ENCODE measurements at regions not wholly inside any gene's neighbourhood (a gene's known extent, or its start where the extent isn't known, plus 50 kb on each side); places are given as distances from the start of the nearest gene placed in this dataset.

GRCh38 chr6:21751608-21752007 is 158.1 kb downstream of the SOX4 start:
- Histone ChIP-seq H3K27me3 (ENCODE audit: insufficient read depth, low read length, poor library complexity, severe bottlenecking) (no peaks in the 10 kb centered on the region), H2AFZ (ENCODE audit: low read length) (no peak overlapping the region), H3F3A (ENCODE audit: low read depth) (peaks cover 9% of the 10 kb centered on the region; the same call in 1 of the 2 replicates), H3K4me3 (ENCODE audit: low read length, poor library complexity, severe bottlenecking) (no peak overlapping the region), H3K9me3 (ENCODE audit: insufficient read depth, low read depth, low read length) (no peaks in the 10 kb centered on the region), H3K4me1 (ENCODE audit: insufficient read depth, low read length, poor library complexity, severe bottlenecking) (peaks cover 62% of the 10 kb centered on the region), H3K79me2 (ENCODE audit: insufficient read depth, low read length) (peaks cover 100% of the 10 kb centered on the region), H4K20me1 (ENCODE audit: insufficient read depth, low read length, poor library complexity, severe bottlenecking) (peaks cover 96% of the 10 kb centered on the region), H3K9ac (ENCODE audit: low read depth, low read length, poor library complexity, severe bottlenecking) (no peak overlapping the region), H3K36me3 (ENCODE audit: insufficient read depth, low read length) (peaks cover 68% of the 10 kb centered on the region), H3K4me2 (ENCODE audit: low read depth, low read length, poor library complexity, severe bottlenecking) (peak overlapping the region; percentile 33), H3K9me2 (replicated peaks; ENCODE audit: low read depth, low read length) (no peaks in the 10 kb centered on the region)
- TF ChIP-seq CTCF (conservative IDR thresholded peaks at IDR 0.05; ENCODE audit: low read length) (no peak), EZH2phosphoT487 (IDR thresholded peaks at IDR 0.05; ENCODE audit: borderline replicate concordance) (no peak)

GRCh38 chr6:21752054-21752811 is 158.7 kb downstream of the SOX4 start:
- Histone ChIP-seq H3K9me3 (ENCODE audit: insufficient read depth, low read depth, low read length) (no peaks in the 10 kb centered on the region), H3K36me3 (ENCODE audit: insufficient read depth, low read length) (peaks cover 68% of the 10 kb centered on the region), H3K27me3 (ENCODE audit: insufficient read depth, low read length, poor library complexity, severe bottlenecking) (no peaks in the 10 kb centered on the region), H3K4me2 (ENCODE audit: low read depth, low read length, poor library complexity, severe bottlenecking) (peak overlapping the region; percentile 33), H3K9ac (ENCODE audit: low read depth, low read length, poor library complexity, severe bottlenecking) (no peak overlapping the region), H2AFZ (ENCODE audit: low read length) (no peak overlapping the region), H3K4me3 (ENCODE audit: low read length, poor library complexity, severe bottlenecking) (no peak overlapping the region), H3F3A (ENCODE audit: low read depth) (peaks cover 9% of the 10 kb centered on the region; the same call in 1 of the 2 replicates), H4K20me1 (ENCODE audit: insufficient read depth, low read length, poor library complexity, severe bottlenecking) (peaks cover 96% of the 10 kb centered on the region), H3K4me1 (ENCODE audit: insufficient read depth, low read length, poor library complexity, severe bottlenecking) (peaks cover 59% of the 10 kb centered on the region), H3K9me2 (replicated peaks; ENCODE audit: low read depth, low read length) (no peaks in the 10 kb centered on the region), H3K79me2 (ENCODE audit: insufficient read depth, low read length) (peaks cover 100% of the 10 kb centered on the region)
- TF ChIP-seq CTCF (conservative IDR thresholded peaks at IDR 0.05; ENCODE audit: low read length): no peak
- no peak for TF ChIP-seq EZH2phosphoT487 (IDR thresholded peaks at IDR 0.05; ENCODE audit: borderline replicate concordance)

- H3K36me3 ChIP-seq (ENCODE audit: insufficient read depth, low read length): peaks cover 66% of the 10 kb centered on the region
- H3K4me2 ChIP-seq (ENCODE audit: low read depth, low read length, poor library complexity, severe bottlenecking): no peak overlapping the region
- no peak for TF ChIP-seq EZH2phosphoT487 (IDR thresholded peaks at IDR 0.05; ENCODE audit: borderline replicate concordance)
- TF ChIP-seq CTCF (conservative IDR thresholded peaks at IDR 0.05; ENCODE audit: low read length): no peak
- peaks cover 89% of the 10 kb centered on the region for H4K20me1 ChIP-seq (ENCODE audit: insufficient read depth, low read length, poor library complexity, severe bottlenecking)
- no peak overlapping the region for H3K4me3 ChIP-seq (ENCODE audit: low read length, poor library complexity, severe bottlenecking)
- H2AFZ ChIP-seq (ENCODE audit: low read length): no peak overlapping the region
- no peaks in the 10 kb centered on the region for H3K27me3 ChIP-seq (ENCODE audit: insufficient read depth, low read length, poor library complexity, severe bottlenecking)
- peaks cover 9% of the 10 kb centered on the region; the same call in 1 of the 2 replicates for H3F3A ChIP-seq (ENCODE audit: low read depth)
- peaks cover 48% of the 10 kb centered on the region for H3K4me1 ChIP-seq (ENCODE audit: insufficient read depth, low read length, poor library complexity, severe bottlenecking)
- no peaks in the 10 kb centered on the region for H3K9me2 ChIP-seq (replicated peaks; ENCODE audit: low read depth, low read length)
- peaks cover 99% of the 10 kb centered on the region for H3K79me2 ChIP-seq (ENCODE audit: insufficient read depth, low read length)
- no peak overlapping the region for H3K9ac ChIP-seq (ENCODE audit: low read depth, low read length, poor library complexity, severe bottlenecking)
- no peaks in the 10 kb centered on the region for H3K9me3 ChIP-seq (ENCODE audit: insufficient read depth, low read depth, low read length)
These were observed 159.9 kb downstream of the SOX4 start for GRCh38 chr6:21753241-21754108.

Measured in Loucy (cell line).